Ovary (tissue), 3 donors: ENCODE measurements at regions not wholly inside any gene's neighbourhood (a gene's known extent, or its start where the extent isn't known, plus 50 kb on each side); places are given as distances from the start of the nearest gene placed in this dataset.

ENCODE experiments used
- CTCF ChIP-seq, 3 donors: fragments of 450-650 bp in 2 of 3; fragments of 200-600 bp in 1 of 3; IDR thresholded peaks; one replicate each; pipeline versions ENCODE4 v1.5.1 to v1.8.0; 2016 to 2022; ENCODE audit warnings: antibody characterized with exemption in 3 of 3, mild to moderate bottlenecking in 1 of 3
- EP300 ChIP-seq: sonication (generic); formaldehyde crosslinking; IDR thresholded peaks from one replicate; pipeline ENCODE4 v1.6.1; 2017; ENCODE audit warnings: antibody characterized with exemption
- POLR2A ChIP-seq: fragments of 450-650 bp; IDR thresholded peaks from one replicate; pipeline ENCODE4 v1.6.1; 2017; ENCODE audit warnings: antibody characterized with exemption, mild to moderate bottlenecking, moderate library complexity
- donor health status: DM: no; HTN: no; CAD: no.

GRCh38 chr16:64586781-64587180 is 535.1 kb downstream of the CDH11 start:
- TF ChIP-seq CTCF (IDR thresholded peaks at IDR 0.05) = no peak
- no peak for TF ChIP-seq POLR2A
- no peak for TF ChIP-seq EP300
